Esophagus (tissue), 2 donors: ENCODE measurements at regions not wholly inside any gene's neighbourhood (a gene's known extent, or its start where the extent isn't known, plus 50 kb on each side); places are given as distances from the start of the nearest gene placed in this dataset.

ENCODE experiments used
- H3K27ac ChIP-seq, 2 donors: one replicate each; pipeline ENCODE4 v1.5.1; 2013; ENCODE audit warnings: low read depth in 2 of 2, mild to moderate bottlenecking in 2 of 2, inconsistent platforms in 1 of 2, low read length in 1 of 2, moderate library complexity in 1 of 2
- H3K27me3 ChIP-seq, 2 donors: one replicate each; pipeline ENCODE4 v1.6.1; 2013; ENCODE audit warnings: low read length in 2 of 2, control low read depth in 1 of 2, mild to moderate bottlenecking in 1 of 2; ENCODE audit not compliant: insufficient read depth in 2 of 2, control insufficient read depth in 1 of 2
- H3K36me3 ChIP-seq, 2 donors: one replicate each; pipeline ENCODE4 v1.6.1; 2013; ENCODE audit warnings: low read length in 1 of 2; ENCODE audit not compliant: control insufficient read depth in 2 of 2, insufficient read depth in 2 of 2
- H3K4me1 ChIP-seq, 2 donors: one replicate each; pipeline ENCODE4 v1.6.1; 2013; ENCODE audit warnings: low read length in 1 of 2; ENCODE audit not compliant: control insufficient read depth in 2 of 2, insufficient read depth in 2 of 2
- H3K4me3 ChIP-seq, 2 donors: one replicate each; pipeline ENCODE4 v1.5.1; 2013; ENCODE audit warnings: low read length in 2 of 2, mild to moderate bottlenecking in 2 of 2, low read depth in 1 of 2, moderate library complexity in 1 of 2
- H3K9me3 ChIP-seq, 2 donors: one replicate each; pipeline ENCODE4 v1.6.1; 2013; ENCODE audit warnings: mild to moderate bottlenecking in 2 of 2, low read depth in 1 of 2, low read length in 1 of 2, moderate library complexity in 1 of 2; ENCODE audit not compliant: control insufficient read depth in 2 of 2, insufficient read depth in 1 of 2
- WGBS, 2 donors: extraction: QIAGEN DNeasy Blood & Tissue Kit; methylation state at CpG; one replicate each; pipeline ENCODE4 v1.1.7; 2013; 5-methylcytosine and 5-hydroxymethylcytosine counted together
- donor health status: healthy with polysubstance abuse.
- donor health status: Bipolar disorder and iron deficiency.

DNA sequence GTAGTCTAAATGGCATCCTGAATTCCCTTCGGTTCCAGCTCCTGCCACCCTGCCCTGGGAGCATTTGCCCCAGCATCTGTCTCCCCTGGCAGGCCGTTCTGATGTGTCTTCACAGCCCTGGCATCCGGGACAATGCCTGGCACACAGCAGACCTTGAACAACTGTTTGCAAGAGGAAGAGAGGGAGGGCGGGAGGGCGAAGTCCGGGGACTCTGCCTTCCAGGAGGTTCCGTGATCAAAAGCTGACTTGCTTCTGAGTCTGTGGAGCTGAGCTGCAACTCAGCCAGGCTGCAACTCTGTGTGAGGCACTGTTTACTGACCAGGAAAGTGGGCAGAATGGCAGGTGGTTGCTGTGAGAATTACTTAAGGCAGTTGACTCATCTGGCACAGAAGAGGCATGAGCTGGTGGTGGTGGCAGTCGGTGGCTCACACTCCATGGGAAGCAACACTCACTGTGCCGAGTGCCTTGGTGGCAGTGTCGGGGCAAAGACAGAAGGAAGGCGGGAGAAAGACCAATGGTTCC, 61.1 kb upstream of the DLK1 start:
- no peak overlapping the region for H3K4me3 ChIP-seq
- no peaks in the 10 kb centered on the region for H3K9me3 ChIP-seq
- H3K27me3 ChIP-seq, result no peaks in the 10 kb centered on the region
- H3K36me3 ChIP-seq, result no peaks in the 10 kb centered on the region
- H3K27ac ChIP-seq, result peak overlapping the region in 1 of 2 donors; percentile 35
- H3K4me1 ChIP-seq, result no peaks in the 10 kb centered on the region
- 37 to 39% methylated on average over 11 of the region's 11 CpGs for WGBS, 2 donors

DNA sequence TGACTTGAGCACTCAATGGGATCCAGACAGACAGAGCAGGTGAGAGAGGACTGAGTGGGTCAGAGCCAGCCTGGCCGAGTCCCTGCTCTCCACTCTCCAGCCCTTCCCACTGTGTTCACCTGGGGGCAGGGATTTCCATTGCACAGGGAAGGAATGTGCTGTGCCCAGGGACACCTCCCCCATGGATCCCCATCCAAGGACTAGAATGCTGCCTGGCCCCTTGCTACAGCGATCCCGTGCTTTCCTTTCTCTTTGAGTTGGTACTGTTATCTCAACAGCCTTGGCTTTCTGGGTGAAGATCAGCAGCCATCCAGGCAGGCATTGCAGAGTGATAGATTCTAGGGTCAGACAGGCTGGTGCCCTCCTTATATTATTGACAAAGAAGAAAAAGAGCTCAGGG, 60.3 kb upstream of the DLK1 start:
- H3K27me3 ChIP-seq, result no peaks in the 10 kb centered on the region
- no peaks in the 10 kb centered on the region for H3K36me3 ChIP-seq
- no peaks in the 10 kb centered on the region for H3K9me3 ChIP-seq
- H3K27ac ChIP-seq, result no peak overlapping the region
- H3K4me1 ChIP-seq, result no peaks in the 10 kb centered on the region
- WGBS, 2 donors, result 83 to 87% methylated on average over 3 of the region's 3 CpGs
- no peak overlapping the region for H3K4me3 ChIP-seq

DNA sequence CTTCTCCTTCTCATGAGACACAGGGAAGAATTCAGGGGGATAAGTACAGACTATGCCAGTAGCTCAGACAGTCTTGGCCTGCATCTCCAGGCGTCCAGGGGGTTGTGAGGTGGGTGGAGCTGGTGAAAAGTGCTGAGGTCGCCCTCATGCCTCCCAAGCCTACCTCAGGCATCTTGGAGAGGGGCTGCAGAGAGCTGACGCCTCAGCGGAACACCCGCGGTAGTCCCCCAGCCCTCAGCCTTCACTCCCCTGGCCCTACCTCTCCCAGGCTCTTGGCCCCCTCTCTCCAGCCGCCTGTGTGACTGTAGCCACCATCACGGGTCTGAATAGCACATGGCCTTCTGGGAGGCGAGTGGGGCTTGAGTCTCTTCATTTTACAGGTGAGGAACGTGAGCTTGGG, 59.8 kb upstream of the DLK1 start:
- H3K4me1 ChIP-seq, result no peaks in the 10 kb centered on the region
- H3K36me3 ChIP-seq, result no peaks in the 10 kb centered on the region
- no peak overlapping the region for H3K4me3 ChIP-seq
- H3K9me3 ChIP-seq, result no peaks in the 10 kb centered on the region
- 88 to 92% methylated on average over 10 of the region's 10 CpGs for WGBS, 2 donors
- no peaks in the 10 kb centered on the region for H3K27me3 ChIP-seq
- no peak overlapping the region for H3K27ac ChIP-seq

DNA sequence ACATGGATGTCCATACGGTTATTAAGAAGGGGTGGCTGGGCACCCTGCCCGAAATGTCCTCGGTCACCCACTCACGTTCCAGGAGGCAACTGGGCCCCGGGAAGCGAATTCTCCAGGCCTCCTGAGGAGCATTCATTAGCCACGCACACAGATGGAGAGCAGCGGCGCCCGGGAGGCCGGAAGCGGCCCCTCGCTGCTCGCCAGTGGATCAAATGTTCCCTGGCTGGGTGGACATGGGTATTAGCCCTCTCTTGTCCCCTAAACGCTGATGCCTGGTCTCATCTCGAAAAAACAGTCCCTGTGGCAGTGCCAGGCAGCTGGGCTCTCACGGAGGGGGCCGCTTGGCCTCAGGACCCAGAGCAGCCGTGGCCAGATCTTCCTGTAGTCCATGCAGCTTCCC, 59.0 kb upstream of the DLK1 start:
- Histone ChIP-seq H3K9me3 (no peaks in the 10 kb centered on the region), H3K4me1 (no peaks in the 10 kb centered on the region), H3K4me3 (no peak overlapping the region), H3K27me3 (no peaks in the 10 kb centered on the region), H3K36me3 (no peaks in the 10 kb centered on the region), H3K27ac (no peak overlapping the region)
- WGBS, 2 donors, result 87 to 93% methylated on average over 19 of the region's 19 CpGs

DNA sequence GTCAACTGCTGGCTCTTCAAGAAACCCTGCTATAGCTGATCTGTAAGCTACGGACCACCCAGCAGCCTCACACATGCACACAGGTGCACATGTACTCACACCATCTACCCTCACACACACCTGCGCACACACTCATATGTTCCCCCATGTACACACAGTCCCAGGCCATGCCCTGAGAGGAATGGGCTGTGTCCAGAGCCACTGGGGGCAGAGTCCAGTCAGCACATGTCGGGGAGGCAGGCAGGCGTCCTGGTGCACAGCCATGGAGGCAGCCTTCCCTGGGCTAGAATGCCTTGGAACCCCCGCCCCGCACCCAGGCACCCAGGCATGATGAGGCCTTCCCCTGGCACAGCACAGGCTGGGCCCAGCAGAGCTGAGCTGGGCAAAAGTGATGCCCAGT, 58.3 kb upstream of the DLK1 start:
- H3K27me3 ChIP-seq, result no peaks in the 10 kb centered on the region
- H3K4me3 ChIP-seq, result no peak overlapping the region
- H3K27ac ChIP-seq, result no peak overlapping the region
- H3K4me1 ChIP-seq, result no peaks in the 10 kb centered on the region
- no peaks in the 10 kb centered on the region for H3K36me3 ChIP-seq
- 88 to 93% methylated on average over 6 of the region's 6 CpGs for WGBS, 2 donors
- no peaks in the 10 kb centered on the region for H3K9me3 ChIP-seq

DNA sequence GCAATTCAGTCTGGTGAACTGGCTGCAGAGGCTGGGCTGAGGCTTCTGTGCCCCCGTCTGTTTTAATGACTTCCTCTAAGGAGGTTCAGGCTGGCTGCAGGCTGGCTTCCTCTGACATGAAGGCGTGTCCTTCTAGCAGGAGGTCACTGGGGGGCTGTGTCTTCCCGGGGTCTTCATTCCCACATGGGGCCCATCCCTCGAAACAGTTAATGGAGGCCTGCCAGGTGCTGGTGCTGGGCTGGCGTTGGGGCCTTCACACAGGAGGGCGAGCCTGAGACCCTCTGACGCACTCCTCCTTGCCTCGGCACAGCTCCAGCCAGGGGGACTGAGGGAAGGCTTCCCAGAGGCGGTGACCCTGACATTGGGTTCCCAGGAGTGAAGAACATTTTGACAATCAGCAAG, 57.7 kb upstream of the DLK1 start:
- H3K4me1 ChIP-seq, result no peaks in the 10 kb centered on the region
- H3K4me3 ChIP-seq, result no peak overlapping the region
- no peaks in the 10 kb centered on the region for H3K27me3 ChIP-seq
- no peaks in the 10 kb centered on the region for H3K36me3 ChIP-seq
- WGBS, 2 donors, result 72 to 76% methylated on average over 9 of the region's 9 CpGs
- no peak overlapping the region for H3K27ac ChIP-seq
- no peaks in the 10 kb centered on the region for H3K9me3 ChIP-seq

DNA sequence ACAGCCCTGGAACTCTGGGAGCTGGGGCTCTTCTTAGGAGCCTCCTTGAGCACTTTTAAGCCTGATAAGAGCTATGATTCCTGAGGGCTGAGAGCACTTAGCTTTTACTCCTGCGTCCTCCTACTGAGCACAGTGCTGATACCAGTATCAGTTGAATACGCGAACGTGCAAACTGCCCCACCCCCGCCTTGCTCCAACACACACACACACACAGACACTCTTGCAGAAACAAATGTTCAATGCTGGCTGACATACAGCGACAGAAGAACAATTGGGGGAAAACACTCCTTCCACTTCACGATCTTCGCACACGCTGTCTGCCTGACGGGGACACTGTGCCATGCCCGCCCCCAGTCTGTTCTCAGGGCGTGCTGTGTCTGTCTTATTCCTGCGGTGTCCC, 57.2 kb upstream of the DLK1 start:
- H3K27ac ChIP-seq, result no peak overlapping the region
- no peaks in the 10 kb centered on the region for H3K27me3 ChIP-seq
- WGBS, 2 donors, result 56 to 66% methylated on average over 13 of the region's 13 CpGs
- H3K9me3 ChIP-seq, result no peaks in the 10 kb centered on the region
- no peaks in the 10 kb centered on the region for H3K4me1 ChIP-seq
- no peak overlapping the region for H3K4me3 ChIP-seq
- no peaks in the 10 kb centered on the region for H3K36me3 ChIP-seq

DNA sequence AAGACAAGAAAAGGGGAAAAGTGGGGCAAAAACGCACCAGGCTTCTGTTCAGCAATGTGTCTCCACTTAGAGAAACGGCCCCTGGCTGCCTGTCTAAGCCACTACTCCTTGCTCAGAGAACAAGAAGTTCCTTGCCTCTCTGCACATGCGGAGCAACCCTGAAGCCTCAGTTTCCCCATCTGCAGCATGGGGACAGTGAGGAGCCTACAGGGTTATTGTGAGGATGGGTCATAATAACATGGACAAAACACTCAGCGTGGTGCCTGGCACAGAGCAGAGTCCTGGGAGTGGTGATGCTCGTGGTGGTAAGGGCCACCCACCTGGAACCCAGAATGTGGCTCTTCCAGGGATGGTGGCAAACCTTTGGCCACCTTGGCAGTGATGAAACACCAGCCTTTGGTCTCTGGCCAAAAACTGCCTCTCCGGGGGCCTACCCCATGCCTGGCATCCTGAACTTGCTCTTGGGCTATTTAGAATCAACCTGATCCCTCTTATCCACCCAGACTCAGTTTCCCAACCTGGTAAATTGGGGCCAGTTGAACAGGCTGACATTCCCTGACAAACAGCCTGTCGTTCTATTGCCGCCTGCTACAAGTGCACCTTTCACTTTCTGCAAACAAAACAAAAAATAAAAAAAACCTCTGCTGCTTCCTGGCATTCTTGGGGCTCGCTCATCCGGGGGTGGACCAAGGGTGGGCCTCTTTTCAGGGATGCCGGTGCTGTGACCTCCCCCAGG, 56.5 kb upstream of the DLK1 start:
- no peaks in the 10 kb centered on the region for H3K9me3 ChIP-seq
- no peaks in the 10 kb centered on the region for H3K36me3 ChIP-seq
- H3K4me1 ChIP-seq, result no peaks in the 10 kb centered on the region
- no peak overlapping the region for H3K4me3 ChIP-seq
- no peaks in the 10 kb centered on the region for H3K27me3 ChIP-seq
- no peak overlapping the region for H3K27ac ChIP-seq
- 42 to 43% methylated on average over 11 of the region's 11 CpGs for WGBS, 2 donors

DNA sequence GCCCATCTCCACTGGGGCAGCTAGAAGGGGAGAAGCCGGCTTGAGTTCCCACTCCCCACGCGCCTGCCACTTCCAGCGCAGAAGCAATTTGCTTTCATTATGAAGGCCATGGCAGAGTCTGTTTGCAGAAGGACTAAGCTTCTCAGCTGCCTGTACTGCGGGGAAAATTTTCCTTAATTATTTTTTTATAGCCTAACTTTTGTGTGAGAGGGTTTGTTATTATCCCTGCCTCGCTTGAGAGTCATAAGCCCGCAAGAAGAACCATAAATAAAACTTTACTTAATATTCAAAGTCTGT, 56.0 kb upstream of the DLK1 start:
- 34 to 49% methylated on average over 7 of the region's 7 CpGs for WGBS, 2 donors
- Histone ChIP-seq H3K27me3 (no peaks in the 10 kb centered on the region), H3K9me3 (no peaks in the 10 kb centered on the region), H3K4me1 (no peaks in the 10 kb centered on the region), H3K36me3 (no peaks in the 10 kb centered on the region), H3K27ac (no peak overlapping the region), H3K4me3 (no peak overlapping the region)

DNA sequence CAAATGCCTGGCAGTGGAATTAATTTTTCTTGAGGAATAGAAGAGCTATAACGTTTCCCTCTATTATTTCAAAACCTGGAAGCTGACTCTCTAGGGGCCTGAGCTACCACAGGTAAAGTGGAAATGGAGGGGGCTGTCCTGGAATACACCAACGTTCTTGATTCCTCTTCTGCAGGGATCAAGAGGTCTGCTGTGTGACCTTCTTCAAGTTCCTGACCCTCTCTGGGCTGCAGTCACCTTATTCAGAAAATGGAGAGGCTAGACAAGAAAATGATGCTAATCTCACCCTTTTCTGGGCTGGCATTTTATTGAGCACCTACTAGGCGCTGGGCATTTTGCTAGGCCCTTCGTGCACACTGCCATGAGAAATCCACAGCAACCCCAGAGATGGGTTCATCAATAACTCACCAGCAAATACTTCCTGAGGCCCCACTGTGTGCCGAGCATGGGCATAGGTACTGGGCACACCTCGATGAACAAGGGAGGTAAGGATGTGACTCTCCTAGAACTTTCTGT, 55.2 kb upstream of the DLK1 start:
- 76% methylated on average over 6 of the region's 6 CpGs for WGBS, 2 donors
- no peak overlapping the region for H3K4me3 ChIP-seq
- no peaks in the 10 kb centered on the region for H3K9me3 ChIP-seq
- H3K27ac ChIP-seq, result no peak overlapping the region
- no peaks in the 10 kb centered on the region for H3K36me3 ChIP-seq
- H3K4me1 ChIP-seq, result no peaks in the 10 kb centered on the region
- H3K27me3 ChIP-seq, result no peaks in the 10 kb centered on the region
